IPS-20b (cell line): ENCODE measurements at regions not wholly inside any gene's neighbourhood (a gene's known extent, or its start where the extent isn't known, plus 50 kb on each side); places are given as distances from the start of the nearest gene placed in this dataset.

Experiments used
- H3K27ac ChIP-seq: one replicate; pipeline ENCODE4 v1.5.1; 2013; ENCODE audit warnings: low read length
- H3K27me3 ChIP-seq: 2 replicates; pipeline ENCODE4 v1.6.1; 2013; ENCODE audit warnings: mild to moderate bottlenecking, low read length, inconsistent platforms; ENCODE audit not compliant: insufficient read depth
- H3K36me3 ChIP-seq: 2 replicates; pipeline ENCODE4 v1.6.1; 2013; ENCODE audit warnings: low read depth, mild to moderate bottlenecking, inconsistent platforms, low read length, moderate library complexity; ENCODE audit not compliant: insufficient read depth
- H3K4me1 ChIP-seq: 2 replicates; pipeline ENCODE4 v1.6.1; 2013; ENCODE audit warnings: mild to moderate bottlenecking, control low read depth, inconsistent platforms, low read length, moderate library complexity; ENCODE audit not compliant: insufficient read depth
- H3K4me3 ChIP-seq: 2 replicates; pipeline ENCODE4 v1.5.1; 2013; ENCODE audit warnings: mild to moderate bottlenecking, low read length, inconsistent platforms
- H3K9ac ChIP-seq: 2 replicates; pipeline ENCODE4 v1.6.1; 2013; ENCODE audit warnings: low read depth, mild to moderate bottlenecking, inconsistent platforms, low read length, moderate library complexity
- H3K9me3 ChIP-seq: 2 replicates; pipeline ENCODE4 v1.6.1; 2013; ENCODE audit warnings: mild to moderate bottlenecking, low read depth, low read length, inconsistent platforms; ENCODE audit not compliant: insufficient read depth

DNA sequence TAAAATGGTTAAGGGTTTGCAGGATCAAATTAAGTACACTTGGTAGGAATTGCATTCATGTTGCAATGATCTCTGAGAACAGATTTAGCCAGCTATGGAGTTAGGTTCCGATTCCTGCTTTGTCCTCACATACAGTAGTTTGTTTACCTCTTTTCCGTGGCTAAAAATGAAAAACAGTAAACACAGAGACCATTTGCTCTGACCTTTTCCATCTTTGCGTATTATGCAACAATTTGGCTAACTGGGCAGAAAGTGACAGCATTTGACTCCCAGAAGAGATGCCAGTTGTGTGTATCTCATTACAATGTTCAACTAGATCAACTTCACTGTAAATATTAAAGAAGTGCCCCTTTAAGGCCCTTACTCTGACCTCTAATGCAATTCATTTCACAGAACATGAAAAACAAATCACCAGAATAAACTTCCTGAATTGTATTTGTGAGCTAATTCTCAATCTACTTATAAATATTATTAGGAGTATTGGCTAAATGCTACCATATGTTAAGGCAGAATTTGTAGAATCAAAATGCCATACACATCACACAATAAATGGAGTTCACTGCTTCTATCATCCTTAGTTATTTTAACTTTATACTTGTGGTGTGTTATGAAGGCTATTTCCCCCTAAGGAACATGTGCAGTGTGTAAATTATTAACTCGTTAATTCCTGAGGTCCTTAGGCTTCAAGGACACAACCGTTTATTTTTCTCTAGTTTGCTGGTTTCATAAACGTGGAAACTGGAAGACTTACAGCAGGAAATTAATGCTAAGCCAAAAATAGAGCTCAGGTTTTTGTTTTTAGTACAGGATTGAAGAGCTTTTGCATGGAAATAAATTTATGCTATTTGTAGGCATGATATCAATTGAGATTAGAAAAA, 380.7 kb upstream of the CITED2 start:
- no peak overlapping the region for H3K4me3 ChIP-seq
- no peaks in the 10 kb centered on the region for H3K27me3 ChIP-seq
- H3K4me1 ChIP-seq: peaks cover 11% of the 10 kb centered on the region
- no peak overlapping the region for H3K27ac ChIP-seq
- no peaks in the 10 kb centered on the region for H3K9me3 ChIP-seq
- H3K9ac ChIP-seq: no peak overlapping the region
- no peaks in the 10 kb centered on the region for H3K36me3 ChIP-seq

DNA sequence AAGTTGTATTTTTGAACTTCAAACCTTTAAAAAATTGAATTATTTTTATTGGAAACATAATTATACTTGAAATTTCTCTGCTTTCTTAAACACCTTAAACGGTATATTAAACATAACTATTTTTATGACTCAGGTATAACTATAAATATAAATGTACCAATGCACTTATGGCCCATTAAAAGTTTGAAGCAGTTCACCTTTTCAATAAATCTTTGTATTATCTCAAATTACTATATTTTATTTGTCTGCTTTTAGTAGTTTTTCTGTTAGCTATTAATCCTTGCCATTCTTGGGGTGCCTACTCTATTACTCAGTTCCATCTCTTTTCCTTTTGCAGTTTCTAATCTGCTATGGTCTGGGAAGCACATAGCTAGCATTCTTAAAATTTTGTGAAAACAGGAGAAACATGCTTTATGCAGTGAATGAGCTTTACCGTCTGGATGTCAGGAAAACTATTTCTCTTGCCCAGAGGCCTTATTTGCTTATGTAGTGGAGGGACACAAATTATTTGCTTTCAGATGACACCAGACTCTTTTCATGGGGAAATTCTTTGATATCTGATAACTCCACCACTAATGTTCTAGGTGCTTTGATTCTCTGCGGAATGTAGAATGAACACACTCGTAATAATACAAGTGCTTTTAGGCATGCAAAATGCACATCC, 378.9 kb upstream of the CITED2 start:
- Histone ChIP-seq H3K36me3 (no peaks in the 10 kb centered on the region), H3K9me3 (no peaks in the 10 kb centered on the region), H3K9ac (no peak overlapping the region), H3K4me1 (peaks cover 11% of the 10 kb centered on the region), H3K4me3 (no peak overlapping the region), H3K27ac (no peak overlapping the region), H3K27me3 (no peaks in the 10 kb centered on the region)

DNA sequence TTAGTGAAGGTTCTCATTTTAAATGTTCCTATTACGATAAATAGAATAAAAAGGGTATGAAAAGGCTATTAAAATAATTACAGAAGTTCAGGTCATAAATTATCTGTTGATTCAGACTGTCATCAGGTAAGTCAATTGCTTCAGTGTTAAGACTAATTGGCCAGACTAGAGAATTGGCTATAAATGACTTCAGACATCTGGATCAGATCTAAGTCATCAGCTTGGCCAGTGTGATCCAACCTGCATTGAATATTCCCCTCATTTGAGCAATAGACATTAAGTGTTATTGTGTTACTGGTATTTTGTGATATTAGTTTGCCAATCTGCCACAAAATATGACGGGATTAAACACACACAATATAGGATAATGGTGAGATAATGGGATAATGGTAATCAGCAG, 377.6 kb upstream of the CITED2 start:
- no peaks in the 10 kb centered on the region for H3K27me3 ChIP-seq
- H3K36me3 ChIP-seq: no peaks in the 10 kb centered on the region
- no peak overlapping the region for H3K27ac ChIP-seq
- no peak overlapping the region for H3K4me3 ChIP-seq
- peaks cover 11% of the 10 kb centered on the region for H3K4me1 ChIP-seq
- no peak overlapping the region for H3K9ac ChIP-seq
- no peaks in the 10 kb centered on the region for H3K9me3 ChIP-seq

DNA sequence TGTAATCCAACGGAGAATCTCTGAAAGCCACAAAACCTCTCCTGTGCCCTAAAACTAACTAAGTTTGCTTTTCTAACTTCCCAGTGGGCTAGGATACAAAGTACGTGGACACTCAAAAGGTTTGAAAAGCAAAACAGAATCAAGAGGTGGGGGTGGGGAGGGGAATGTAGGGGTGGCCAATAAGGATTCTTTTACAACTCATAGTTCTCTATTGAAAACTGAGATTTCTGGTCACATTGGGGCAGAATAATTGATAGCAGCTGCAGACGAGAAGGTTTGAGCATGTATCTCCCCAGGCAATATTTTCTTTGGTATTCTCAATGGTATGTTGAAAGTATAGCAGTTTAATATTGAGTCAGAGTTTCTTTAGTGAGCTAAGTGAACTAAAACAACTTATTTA, 376.7 kb upstream of the CITED2 start:
- Histone ChIP-seq H3K4me1 (peaks cover 11% of the 10 kb centered on the region), H3K27ac (no peak overlapping the region), H3K9ac (no peak overlapping the region), H3K27me3 (no peaks in the 10 kb centered on the region), H3K36me3 (no peaks in the 10 kb centered on the region), H3K4me3 (no peak overlapping the region), H3K9me3 (no peaks in the 10 kb centered on the region)

DNA sequence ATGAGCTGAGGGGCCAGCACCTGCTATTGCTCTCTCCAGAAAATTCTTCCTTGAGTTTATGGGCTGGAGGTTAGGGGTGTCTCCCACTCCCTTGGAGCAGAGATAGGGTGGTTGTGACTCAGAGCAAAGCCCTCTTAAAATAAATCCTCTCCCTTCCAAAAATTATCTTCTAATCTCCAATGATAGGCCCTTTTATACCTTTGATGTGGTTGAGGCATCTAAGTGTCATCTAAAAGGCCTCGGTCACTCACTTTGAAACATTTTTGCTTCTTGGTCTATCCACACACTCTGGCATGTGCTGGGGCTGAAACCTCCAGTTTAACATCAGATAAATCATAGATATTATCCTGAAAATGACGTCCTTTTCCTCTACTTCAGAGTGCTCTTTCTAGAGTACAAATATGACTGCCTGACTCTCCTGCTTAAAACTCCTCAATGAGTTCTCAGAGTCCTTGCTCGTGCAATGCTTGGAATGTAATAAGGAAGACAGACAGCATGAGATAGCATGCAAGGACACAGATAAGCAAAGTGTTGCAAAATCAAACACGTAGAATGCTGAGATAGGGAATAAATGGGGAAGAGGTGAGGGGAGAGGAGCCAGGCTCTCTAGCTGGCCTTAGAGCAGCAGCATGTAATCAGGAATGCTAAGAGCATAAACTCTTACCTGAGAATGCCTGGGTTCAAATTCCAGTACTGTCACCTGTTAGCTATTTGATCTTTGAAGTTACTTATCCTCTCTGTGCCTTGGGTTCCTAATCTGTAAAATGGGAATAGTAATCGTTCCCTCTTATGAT, 374.1 kb upstream of the CITED2 start:
- H3K27me3 ChIP-seq: no peaks in the 10 kb centered on the region
- no peak overlapping the region for H3K9ac ChIP-seq
- no peaks in the 10 kb centered on the region for H3K9me3 ChIP-seq
- peaks cover 4% of the 10 kb centered on the region; the same call in 1 of the 2 replicates for H3K4me1 ChIP-seq
- no peak overlapping the region for H3K27ac ChIP-seq
- H3K4me3 ChIP-seq: no peak overlapping the region
- no peaks in the 10 kb centered on the region for H3K36me3 ChIP-seq

- Histone ChIP-seq H3K9me3 (no peaks in the 10 kb centered on the region), H3K27ac (no peak overlapping the region), H3K4me1 (0 out of 2 replicates have a peak, but pooled peaks cover 2% of the 10 kb centered on the region), H3K9ac (no peak overlapping the region), H3K4me3 (no peak overlapping the region), H3K36me3 (no peaks in the 10 kb centered on the region), H3K27me3 (no peaks in the 10 kb centered on the region)
Observed at GRCh38 chr6:139747154-139747553, 372.7 kb upstream of the CITED2 start.

GRCh38 chr6:139744891-139745290, 370.4 kb upstream of the CITED2 start:
- no peaks in the 10 kb centered on the region for H3K27me3 ChIP-seq
- no peaks in the 10 kb centered on the region for H3K9me3 ChIP-seq
- H3K4me1 ChIP-seq: no peaks in the 10 kb centered on the region
- H3K27ac ChIP-seq: no peak overlapping the region
- H3K4me3 ChIP-seq: no peak overlapping the region
- no peaks in the 10 kb centered on the region for H3K36me3 ChIP-seq
- H3K9ac ChIP-seq: no peak overlapping the region

- Histone ChIP-seq H3K9ac (no peak overlapping the region), H3K4me3 (no peak overlapping the region), H3K27ac (no peak overlapping the region), H3K9me3 (no peaks in the 10 kb centered on the region), H3K36me3 (no peaks in the 10 kb centered on the region), H3K4me1 (no peaks in the 10 kb centered on the region), H3K27me3 (no peaks in the 10 kb centered on the region)
Observed at GRCh38 chr6:139743664-139744437, 369.4 kb upstream of the CITED2 start.

DNA sequence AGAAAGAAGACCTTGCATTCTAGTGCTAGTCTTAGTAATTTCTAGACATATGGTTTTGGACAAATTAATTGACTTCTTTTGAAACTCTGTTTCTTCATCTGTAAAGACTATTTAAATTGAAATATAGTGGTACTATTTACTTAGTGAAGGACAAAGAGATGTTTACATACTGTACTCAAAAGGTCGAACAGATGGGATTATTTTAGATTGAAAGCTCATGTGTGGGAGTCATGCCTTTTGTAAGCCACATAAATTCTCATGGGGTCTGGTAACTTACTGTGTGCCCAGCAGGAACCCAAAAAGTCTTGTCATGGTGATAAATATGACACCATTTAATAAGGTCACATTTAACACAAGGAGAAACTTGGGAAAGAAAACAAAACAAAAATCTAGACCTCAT, 368.2 kb upstream of the CITED2 start:
- Histone ChIP-seq H3K4me1 (no peaks in the 10 kb centered on the region), H3K4me3 (no peak overlapping the region), H3K9ac (no peak overlapping the region), H3K27me3 (no peaks in the 10 kb centered on the region), H3K27ac (no peak overlapping the region), H3K36me3 (no peaks in the 10 kb centered on the region), H3K9me3 (no peaks in the 10 kb centered on the region)

GRCh38 chr6:139738801-139739455, 364.5 kb upstream of the CITED2 start:
- no peak overlapping the region for H3K9ac ChIP-seq
- H3K27ac ChIP-seq: no peak overlapping the region
- no peaks in the 10 kb centered on the region for H3K9me3 ChIP-seq
- H3K4me3 ChIP-seq: no peak overlapping the region
- no peaks in the 10 kb centered on the region for H3K36me3 ChIP-seq
- H3K27me3 ChIP-seq: no peaks in the 10 kb centered on the region
- no peaks in the 10 kb centered on the region for H3K4me1 ChIP-seq
